Endothelial cell of umbilical vein (primary cell): ENCODE measurements at regions not wholly inside any gene's neighbourhood (a gene's known extent, or its start where the extent isn't known, plus 50 kb on each side); places are given as distances from the start of the nearest gene placed in this dataset.

ENCODE experiments used
- BruUV-seq: library from RNA; stranded (reverse); fragments of 400-500 nt; replicated peaks from 2 replicates; lab custom pipeline; 2021; lab: Mats Ljungman, UMichigan
- CTCF ChIA-PET: fragments of 300-600, 350-600 bp; sonication (Branson Sonifier 250); formaldehyde crosslinking; loops from one replicate; lab custom pipeline; 2021; ENCODE audit warnings: antibody characterized with exemption, inconsistent platforms; lab: Charles Lee
- POLR2A ChIA-PET: fragments of 300-600, 350-600 bp; sonication (Branson Sonifier 250); formaldehyde crosslinking; loops from one replicate; lab custom pipeline; 2021; ENCODE audit warnings: antibody characterized with exemption, inconsistent platforms; lab: Charles Lee
- DNase-seq: peaks from one replicate; pipeline ENCODE4 v3.0.0-alpha.2; 2011; ENCODE audit warnings: low read depth, low spot score
- FAIRE-seq: peaks from 2 replicates; lab custom pipeline; 2011; peaks lifted over from hg19 to GRCh38; lab: Jason Lieb, UNC
- H2AFZ ChIP-seq: 2 replicates; pipeline ENCODE4 v1.6.0; 2012; ENCODE audit warnings: low read depth, low read length, control low read depth, inconsistent platforms
- H3K27ac ChIP-seq: 2 replicates; pipeline ENCODE4 v1.5.1; 2011; ENCODE audit warnings: low read depth, mild to moderate bottlenecking, control low read depth, low read length, moderate library complexity; ENCODE audit not compliant: insufficient read depth
- H3K27me3 ChIP-seq, 2 experiments: 2 replicates each; pipeline versions ENCODE4 v1.6.0 to v1.6.1; 2011; ENCODE audit warnings: low read length in 2 of 2, mixed read lengths in 1 of 2; ENCODE audit not compliant: control insufficient read depth in 2 of 2, insufficient read depth in 2 of 2
- H3K36me3 ChIP-seq, 2 experiments: 2 replicates in 1 of 2; 3 replicates in 1 of 2; pipeline ENCODE4 v1.5.1; 2011; ENCODE audit warnings: low read length in 2 of 2, mild to moderate bottlenecking in 1 of 2, moderate library complexity in 1 of 2; ENCODE audit not compliant: control insufficient read depth in 2 of 2, insufficient read depth in 2 of 2; ENCODE audit errors: extremely low read depth in 1 of 2
- H3K4me1 ChIP-seq: 3 replicates; pipeline ENCODE4 v1.5.1; 2011; ENCODE audit warnings: mild to moderate bottlenecking, low read length; ENCODE audit not compliant: control insufficient read depth, insufficient read depth; ENCODE audit errors: extremely low read depth
- H3K4me2 ChIP-seq: 2 replicates; pipeline ENCODE4 v1.6.1; 2011; ENCODE audit warnings: low read length, control low read depth, mixed read lengths; ENCODE audit not compliant: insufficient read depth
- H3K4me3 ChIP-seq, 3 experiments: fragments of 200-600 bp in 1 of 3; sonication (generic), shearing (Covaris generic) in 1 of 3; replicated peaks in 1 of 3; 2 replicates each; pipeline ENCODE4 v1.5.1; 2011 to 2016; ENCODE audit warnings: control low read depth in 3 of 3, low read length in 3 of 3, mild to moderate bottlenecking in 2 of 3, inconsistent platforms in 1 of 3, low read depth in 1 of 3, moderate library complexity in 1 of 3; ENCODE audit not compliant: insufficient read depth in 1 of 3
- H3K79me2 ChIP-seq: 2 replicates; pipeline ENCODE4 v1.6.0; 2012; ENCODE audit warnings: low read length, inconsistent platforms; ENCODE audit not compliant: control insufficient read depth, insufficient read depth
- H3K9ac ChIP-seq: replicated peaks from 2 replicates; pipeline ENCODE3; 2011; ENCODE audit warnings: low read length, control low read depth; ENCODE audit not compliant: insufficient read depth; ENCODE audit errors: extremely low read depth
- H3K9me1 ChIP-seq: replicated peaks from 3 replicates; pipeline ENCODE4 v1.6.0; 2011; ENCODE audit warnings: mild to moderate bottlenecking, low read length; ENCODE audit not compliant: control insufficient read depth, insufficient read depth; ENCODE audit errors: extremely low read depth
- H3K9me3 ChIP-seq: replicated peaks from 2 replicates; pipeline ENCODE4 v1.5.1; 2012; ENCODE audit warnings: low read length, inconsistent platforms; ENCODE audit not compliant: control insufficient read depth, insufficient read depth
- H4K20me1 ChIP-seq: replicated peaks from 2 replicates; pipeline ENCODE3; 2011; ENCODE audit warnings: mild to moderate bottlenecking, low read length; ENCODE audit not compliant: control insufficient read depth, insufficient read depth; ENCODE audit errors: extremely low read depth
- CTCF ChIP-seq, 2 donors: IDR thresholded peaks; 1 replicate in 1 of 2; 2 replicates in 1 of 2; pipeline ENCODE4 v1.5.1; 2011; ENCODE audit warnings: low read length in 2 of 2, mild to moderate bottlenecking in 2 of 2, moderate library complexity in 2 of 2, control low read depth in 1 of 2, inconsistent platforms in 1 of 2, low read depth in 1 of 2; ENCODE audit not compliant: insufficient read depth in 1 of 2; ENCODE audit errors: extremely low read depth in 1 of 2
- EZH2 ChIP-seq: IDR thresholded peaks from 2 replicates; pipeline ENCODE4 v1.6.1; 2012; ENCODE audit warnings: borderline replicate concordance, low read depth, mild to moderate bottlenecking, moderate library complexity, low read length, inconsistent platforms; ENCODE audit not compliant: severe bottlenecking
- FOS ChIP-seq: IDR thresholded peaks from 2 replicates; pipeline ENCODE4 v1.6.1; 2011; ENCODE audit warnings: mild to moderate bottlenecking, low read length, moderate library complexity, borderline replicate concordance; ENCODE audit not compliant: insufficient read depth
- GATA2 ChIP-seq: IDR thresholded peaks from 2 replicates; pipeline ENCODE4 v1.7.0; 2011; ENCODE audit warnings: low read depth, mild to moderate bottlenecking, moderate library complexity, mixed read lengths, low read length; ENCODE audit not compliant: insufficient read length, insufficient read depth
- MAX ChIP-seq: IDR thresholded peaks from 2 replicates; pipeline ENCODE4 v1.6.1; 2011; ENCODE audit not compliant: insufficient read depth, insufficient read length
- MYC ChIP-seq: IDR thresholded peaks from one replicate; pipeline ENCODE4 v1.6.1; 2011; ENCODE audit warnings: mild to moderate bottlenecking, low read depth, low read length
- POLR2A ChIP-seq: IDR thresholded peaks from 2 replicates; pipeline ENCODE4 v1.6.1; 2012; ENCODE audit warnings: low read depth, mild to moderate bottlenecking, control low read depth, low read length
- POLR2AphosphoS5 ChIP-seq: IDR thresholded peaks from 2 replicates; pipeline ENCODE4 v1.6.1; 2012; ENCODE audit warnings: low read depth, mild to moderate bottlenecking, control low read depth, low read length, moderate library complexity; ENCODE audit not compliant: insufficient read depth
- dilution Hi-C: fragments of 300-500 bp; cut with MboI; formaldehyde crosslinking; loops from one replicate; pipeline ENCODE4 v1.15.0; 2019; ENCODE audit warnings: low sequenced_read_pairs; ENCODE audit not compliant: extremely low pct_ligation_motif_present
- intact Hi-C: fragments of 100-400 bp; cut with micrococcal nuclease; formaldehyde crosslinking; loops from one replicate; pipeline ENCODE4 v1.10.0; 2022

- H3K9ac ChIP-seq = no peak overlapping the region
- H3K9me1 ChIP-seq = no peaks in the 10 kb centered on the region
- H3K9me3 ChIP-seq = peaks cover 1% of the 10 kb centered on the region
- no peaks in the 10 kb centered on the region for H4K20me1 ChIP-seq
- ChIA-PET CTCF (no interaction called here), POLR2A (no interaction called here)
- H3K27me3 ChIP-seq = no peaks in the 10 kb centered on the region
- intact Hi-C loops (no loop called here), dilution Hi-C loops (no loop called here)
- H2AFZ ChIP-seq = no peak overlapping the region
- FAIRE-seq (no peak), DNase-seq (no peak)
- H3K36me3 ChIP-seq = no peaks in the 10 kb centered on the region
- no peaks in the 10 kb centered on the region for H3K4me1 ChIP-seq
- no peak overlapping the region for H3K27ac ChIP-seq
- no TSS peak for BruUV-seq
- H3K4me3 ChIP-seq = no peak overlapping the region
- no peaks in the 10 kb centered on the region for H3K79me2 ChIP-seq
- H3K4me2 ChIP-seq = no peak overlapping the region
- TF ChIP-seq MAX = no peak
- TF ChIP-seq POLR2A = no peak
- TF ChIP-seq MYC = no peak
- no peak for TF ChIP-seq POLR2AphosphoS5
- TF ChIP-seq GATA2 = no peak
- no peak for TF ChIP-seq CTCF (IDR thresholded peaks at IDR 0.05; ENCODE audit: extremely low read depth in 1 of 2, insufficient read depth in 1 of 2, low read depth in 1 of 2, low read length in 2 of 2)
- no peak for TF ChIP-seq FOS
- TF ChIP-seq EZH2 = no peak
Measured at GRCh38 chr3:109548192-109548938, 211.0 kb upstream of the DPPA4 start.
